ENCODE measurements at regions not wholly inside any gene's neighbourhood (a gene's known extent, or its start where the extent isn't known, plus 50 kb on each side); places are given as distances from the start of the nearest gene placed in this dataset.
"Not testable (repeated sequence)": the region's sequence is repeated elsewhere in the genome, so short reads cannot be mapped to it uniquely, and the experiment has no call there.

- DNase-seq, result no peak
Measured at GRCh38 chr21:27796106-27796505, 829.2 kb upstream of the ADAMTS5 start.

- no peak for DNase-seq
Measured at GRCh38 chr21:27795418-27795817, 828.5 kb upstream of the ADAMTS5 start.

- no peak for DNase-seq
Measured at GRCh38 chr21:27793901-27794300, 827.0 kb upstream of the ADAMTS5 start.

GRCh38 chr21:27787046-27787445, 820.2 kb upstream of the ADAMTS5 start:
- DNase-seq, result no peak

GRCh38 chr21:27779606-27780005, 812.7 kb upstream of the ADAMTS5 start:
- DNase-seq, result no peak

- no peak for DNase-seq
Measured at GRCh38 chr21:27776925-27777553, 810.2 kb upstream of the ADAMTS5 start.

GRCh38 chr21:27772816-27773215, 805.9 kb upstream of the ADAMTS5 start:
- no peak for DNase-seq

GRCh38 chr21:27771938-27772483, 805.1 kb upstream of the ADAMTS5 start:
- no peak for DNase-seq

- DNase-seq, result no peak
Measured at GRCh38 chr21:27769763-27770162, 802.9 kb upstream of the ADAMTS5 start.

- DNase-seq, result not testable (repeated sequence)
Measured at GRCh38 chr21:27768046-27768637, 801.3 kb upstream of the ADAMTS5 start.

GRCh38 chr21:27764056-27764455, 797.2 kb upstream of the ADAMTS5 start:
- DNase-seq, result no peak

- no peak for DNase-seq
Measured at GRCh38 chr21:27761623-27762022, 794.7 kb upstream of the ADAMTS5 start.

GRCh38 chr21:27759820-27760219, 792.9 kb upstream of the ADAMTS5 start:
- no peak for DNase-seq

- DNase-seq, result no peak
Measured at GRCh38 chr21:27759091-27759659, 792.3 kb upstream of the ADAMTS5 start.

- DNase-seq, result no peak
Measured at GRCh38 chr21:27756191-27756590, 789.3 kb upstream of the ADAMTS5 start.

GRCh38 chr21:27743971-27744564, 777.2 kb upstream of the ADAMTS5 start:
- DNase-seq, result no peak

GRCh38 chr21:27741736-27742135, 774.8 kb upstream of the ADAMTS5 start:
- DNase-seq, result no peak

GRCh38 chr21:27740084-27740483, 773.2 kb upstream of the ADAMTS5 start:
- no peak for DNase-seq

- no peak for DNase-seq
Measured at GRCh38 chr21:27739187-27739586, 772.3 kb upstream of the ADAMTS5 start.

- no peak for DNase-seq
Measured at GRCh38 chr21:27735699-27736098, 768.8 kb upstream of the ADAMTS5 start.

GRCh38 chr21:27734146-27734545, 767.3 kb upstream of the ADAMTS5 start:
- DNase-seq, result no peak

GRCh38 chr21:27725916-27726315, 759.0 kb upstream of the ADAMTS5 start:
- DNase-seq, result no peak

- no peak for DNase-seq
Measured at GRCh38 chr21:27722095-27722494, 755.2 kb upstream of the ADAMTS5 start.

- no peak for DNase-seq
Measured at GRCh38 chr21:27721675-27722074, 754.8 kb upstream of the ADAMTS5 start.

Measured in KG1 (cell line).